MCF 10A (cell line): ENCODE measurements at regions not wholly inside any gene's neighbourhood (a gene's known extent, or its start where the extent isn't known, plus 50 kb on each side); places are given as distances from the start of the nearest gene placed in this dataset.

ENCODE experiments used
- BruUV-seq: library from RNA; stranded (reverse); fragments of 400-500 nt; replicated peaks from 2 replicates; lab custom pipeline; 2021; lab: Mats Ljungman, UMichigan
- CTCF ChIA-PET: fragments of 300-600 bp; sonication (Branson Sonifier 250); formaldehyde crosslinking; extraction: SDS; loops from one replicate; lab custom pipeline; 2021; ENCODE audit warnings: antibody characterized with exemption, inconsistent platforms; lab: Yijun Ruan, JAX
- POLR2A ChIA-PET: fragments of 300-600, 350-650 bp; sonication (Branson Sonifier 250); formaldehyde crosslinking; extraction: SDS; loops from one replicate; lab custom pipeline; 2020; ENCODE audit warnings: antibody characterized with exemption, inconsistent platforms; lab: Yijun Ruan, JAX
- DNase-seq: peaks from one replicate; pipeline ENCODE4 v3.0.0-alpha.2; 2018; ENCODE audit not compliant: unreplicated experiment
- H3K27ac Mint-ChIP-seq: one replicate; pipeline ENCODE4 v1.8.0; 2022; ENCODE audit warnings: mild to moderate bottlenecking, low read depth, mixed read lengths; ENCODE audit not compliant: unreplicated experiment
- H3K27me3 Mint-ChIP-seq: one replicate; pipeline ENCODE4 v1.8.0; 2022; ENCODE audit warnings: mixed read lengths; ENCODE audit not compliant: insufficient read depth, unreplicated experiment
- H3K36me3 Mint-ChIP-seq: one replicate; pipeline ENCODE4 v1.8.0; 2022; ENCODE audit warnings: mild to moderate bottlenecking, moderate library complexity, mixed read lengths; ENCODE audit not compliant: insufficient read depth, unreplicated experiment
- H3K4me1 Mint-ChIP-seq: one replicate; pipeline ENCODE4 v1.8.0; 2022; ENCODE audit warnings: mixed read lengths; ENCODE audit not compliant: insufficient read depth, unreplicated experiment
- H3K4me3 Mint-ChIP-seq: one replicate; pipeline ENCODE4 v1.8.0; 2022; ENCODE audit warnings: mild to moderate bottlenecking, moderate library complexity, mixed read lengths; ENCODE audit not compliant: unreplicated experiment
- H3K9me3 Mint-ChIP-seq: one replicate; pipeline ENCODE4 v1.8.0; 2022; ENCODE audit warnings: mixed read lengths; ENCODE audit not compliant: unreplicated experiment
- CTCF ChIP-seq: fragments of 200-600 bp; IDR thresholded peaks from one replicate; pipeline ENCODE4 v1.8.0; 2022; ENCODE audit warnings: antibody characterized with exemption, mild to moderate bottlenecking; ENCODE audit not compliant: unreplicated experiment
- intact Hi-C: fragments of 100-400 bp; cut with micrococcal nuclease; formaldehyde crosslinking; loops from 2 replicates; pipeline ENCODE4 v1.14.1; 2022

DNA sequence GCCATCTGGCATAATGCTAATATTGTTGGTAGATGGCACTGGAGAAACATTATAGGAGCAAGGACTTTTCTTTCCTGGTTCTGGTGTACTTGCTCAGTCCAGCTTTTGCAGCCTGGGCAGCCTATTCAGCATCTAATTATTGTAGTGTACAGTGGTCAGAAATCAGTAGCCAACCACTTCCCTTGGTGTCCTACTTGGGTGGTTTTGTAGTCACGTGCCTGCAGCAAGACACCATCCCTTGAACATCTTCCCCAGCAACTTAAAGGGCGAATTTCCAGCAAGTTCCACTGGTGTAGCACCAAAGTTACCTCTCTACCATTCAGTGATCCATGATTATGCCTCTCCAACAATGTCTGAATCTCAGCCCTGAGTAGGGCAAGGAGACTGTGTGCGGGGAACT, 557.6 kb downstream of the SATB2 start:
- H3K4me3 Mint-ChIP-seq, result no peak overlapping the region
- BruUV-seq, result no TSS peak
- H3K9me3 Mint-ChIP-seq, result no peaks in the 10 kb centered on the region
- POLR2A ChIA-PET, result no interaction called here
- DNase-seq, result no peak
- no peak for TF ChIP-seq CTCF
- intact Hi-C loops, result no loop called here
- no peaks in the 10 kb centered on the region for H3K36me3 Mint-ChIP-seq
- peaks cover 41% of the 10 kb centered on the region for H3K27me3 Mint-ChIP-seq
- H3K27ac Mint-ChIP-seq, result no peak overlapping the region
- no peaks in the 10 kb centered on the region for H3K4me1 Mint-ChIP-seq
- CTCF ChIA-PET, result interaction anchor here (1.1 kb wide), 1 partner anchor 40 kb away, joined by 3 read pairs; no protein-coding TSS in a partner anchor

GRCh38 chr2:198890490-198890889, 567.2 kb downstream of the SATB2 start:
- Mint-ChIP-seq H3K4me1 (no peaks in the 10 kb centered on the region), H3K36me3 (no peaks in the 10 kb centered on the region), H3K4me3 (no peak overlapping the region), H3K27ac (no peak overlapping the region), H3K27me3 (peaks cover 56% of the 10 kb centered on the region), H3K9me3 (no peaks in the 10 kb centered on the region)
- BruUV-seq, result no TSS peak
- POLR2A ChIA-PET, result interaction anchor here (0.6 kb wide), 1 partner anchor 550 kb away, joined by 4 read pairs; no protein-coding TSS in a partner anchor
- intact Hi-C loops, result no loop called here
- TF ChIP-seq CTCF, result no peak
- CTCF ChIA-PET, result no interaction called here
- DNase-seq, result no peak

- H3K27ac Mint-ChIP-seq, result no peak overlapping the region
- H3K4me3 Mint-ChIP-seq, result no peak overlapping the region
- CTCF ChIA-PET, result no interaction called here
- no TSS peak for BruUV-seq
- peaks cover 27% of the 10 kb centered on the region for H3K27me3 Mint-ChIP-seq
- intact Hi-C loops, result no loop called here
- H3K36me3 Mint-ChIP-seq, result no peaks in the 10 kb centered on the region
- POLR2A ChIA-PET, result no interaction called here
- no peaks in the 10 kb centered on the region for H3K9me3 Mint-ChIP-seq
- H3K4me1 Mint-ChIP-seq, result no peaks in the 10 kb centered on the region
- TF ChIP-seq CTCF, result no peak
- no peak for DNase-seq
These were observed 574.1 kb downstream of the SATB2 start for GRCh38 chr2:198883604-198884003.

- no TSS peak for BruUV-seq
- POLR2A ChIA-PET, result no interaction called here
- no peak for TF ChIP-seq CTCF
- CTCF ChIA-PET, result interaction anchor here (0.7 kb wide), 1 partner anchor 441 kb away, joined by 3 read pairs; no protein-coding TSS in a partner anchor
- peaks cover 6% of the 10 kb centered on the region for H3K27me3 Mint-ChIP-seq
- no peaks in the 10 kb centered on the region for H3K36me3 Mint-ChIP-seq
- H3K9me3 Mint-ChIP-seq, result no peaks in the 10 kb centered on the region
- H3K4me1 Mint-ChIP-seq, result no peaks in the 10 kb centered on the region
- H3K4me3 Mint-ChIP-seq, result no peak overlapping the region
- intact Hi-C loops, result loop anchor here (1.0 kb wide), 1 partner anchor 8 kb away; no protein-coding TSS in a partner anchor
- no peak for DNase-seq
- H3K27ac Mint-ChIP-seq, result no peak overlapping the region
These were observed 576.8 kb downstream of the SATB2 start for GRCh38 chr2:198880986-198881385.
